Lower leg skin (tissue), 3 donors: ENCODE measurements at regions not wholly inside any gene's neighbourhood (a gene's known extent, or its start where the extent isn't known, plus 50 kb on each side); places are given as distances from the start of the nearest gene placed in this dataset.

ENCODE experiments used
- POLR2A ChIP-seq, 2 donors: fragments of 450-650 bp; IDR thresholded peaks; one replicate each; pipeline ENCODE4 v1.6.1; 2016 to 2017; ENCODE audit warnings: antibody characterized with exemption in 2 of 2, mild to moderate bottlenecking in 1 of 2, moderate library complexity in 1 of 2
- TF ChIP-seq, protein P1 (sequence below), 3 donors: fragments of 450-650 bp; IDR thresholded peaks; one replicate each; pipeline ENCODE4 v1.5.1; 2016; ENCODE audit warnings: antibody characterized with exemption in 3 of 3, mild to moderate bottlenecking in 3 of 3, moderate library complexity in 2 of 3

DNA sequence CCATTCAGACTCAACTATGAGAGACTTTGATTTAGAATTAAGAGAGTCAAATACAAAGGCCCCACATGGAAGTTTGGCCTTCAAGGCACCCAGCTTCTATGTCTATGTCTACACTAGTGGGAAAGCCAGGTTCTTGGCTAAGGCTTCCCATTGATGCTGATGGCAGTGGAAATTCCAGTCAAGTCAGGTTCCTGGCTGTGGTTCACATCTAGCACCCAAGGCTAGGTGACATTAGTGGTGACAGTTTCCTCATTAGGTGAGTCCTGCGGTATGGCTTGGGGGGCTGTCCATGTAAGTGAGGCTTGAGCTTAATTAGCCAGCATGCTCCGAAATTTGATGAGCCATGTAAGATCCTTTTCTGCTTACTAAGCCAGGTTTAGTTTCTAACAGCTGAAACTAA lies 460.9 kb downstream of the RMST start:
- TF ChIP-seq, protein P1, sequence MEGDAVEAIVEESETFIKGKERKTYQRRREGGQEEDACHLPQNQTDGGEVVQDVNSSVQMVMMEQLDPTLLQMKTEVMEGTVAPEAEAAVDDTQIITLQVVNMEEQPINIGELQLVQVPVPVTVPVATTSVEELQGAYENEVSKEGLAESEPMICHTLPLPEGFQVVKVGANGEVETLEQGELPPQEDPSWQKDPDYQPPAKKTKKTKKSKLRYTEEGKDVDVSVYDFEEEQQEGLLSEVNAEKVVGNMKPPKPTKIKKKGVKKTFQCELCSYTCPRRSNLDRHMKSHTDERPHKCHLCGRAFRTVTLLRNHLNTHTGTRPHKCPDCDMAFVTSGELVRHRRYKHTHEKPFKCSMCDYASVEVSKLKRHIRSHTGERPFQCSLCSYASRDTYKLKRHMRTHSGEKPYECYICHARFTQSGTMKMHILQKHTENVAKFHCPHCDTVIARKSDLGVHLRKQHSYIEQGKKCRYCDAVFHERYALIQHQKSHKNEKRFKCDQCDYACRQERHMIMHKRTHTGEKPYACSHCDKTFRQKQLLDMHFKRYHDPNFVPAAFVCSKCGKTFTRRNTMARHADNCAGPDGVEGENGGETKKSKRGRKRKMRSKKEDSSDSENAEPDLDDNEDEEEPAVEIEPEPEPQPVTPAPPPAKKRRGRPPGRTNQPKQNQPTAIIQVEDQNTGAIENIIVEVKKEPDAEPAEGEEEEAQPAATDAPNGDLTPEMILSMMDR (IDR thresholded peaks at IDR 0.05): no peak
- TF ChIP-seq POLR2A (IDR thresholded peaks at IDR 0.05): no peak
